ENCODE measurements at regions not wholly inside any gene's neighbourhood (a gene's known extent, or its start where the extent isn't known, plus 50 kb on each side); places are given as distances from the start of the nearest gene placed in this dataset.

DNA sequence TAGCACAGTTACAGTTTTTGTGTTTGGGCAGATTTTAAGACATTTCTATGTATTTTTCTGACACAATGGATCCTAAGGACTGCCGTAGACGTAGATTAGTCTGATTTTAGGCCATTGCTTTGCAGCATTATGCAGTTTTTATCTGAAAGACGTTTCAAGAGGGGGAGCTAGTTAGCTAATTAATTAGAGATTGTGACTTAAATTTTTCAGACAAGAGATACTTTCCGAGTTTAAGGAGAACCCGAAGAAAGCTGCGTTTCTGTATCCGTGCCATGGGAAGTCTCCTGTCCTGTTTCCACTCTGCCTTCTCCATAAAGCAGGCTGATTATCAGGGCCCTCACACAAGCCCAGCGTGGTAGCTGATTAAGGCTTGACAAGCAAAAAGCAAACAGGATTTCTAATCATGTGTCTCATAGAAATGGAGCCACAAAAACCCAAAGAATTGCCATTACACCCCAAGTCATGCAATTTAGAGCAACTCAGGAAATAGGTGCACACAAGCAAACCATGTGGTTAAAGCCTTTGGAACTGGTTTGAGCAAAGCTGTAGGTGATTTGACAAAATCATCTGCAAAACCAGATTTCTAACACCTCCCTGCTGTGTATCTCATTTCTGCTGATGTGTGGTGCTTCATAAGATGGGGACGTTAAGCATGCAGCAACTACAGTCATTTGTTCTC is 808.1 kb downstream of the RNF144A start:
- peak overlapping the region; percentile 58 for H2AFZ ChIP-seq
- no peaks in the 10 kb centered on the region for H4K20me1 ChIP-seq (ENCODE audit: insufficient read depth)
- H3K27me3 ChIP-seq (replicated peaks; ENCODE audit: insufficient read depth), result no peaks in the 10 kb centered on the region
- 44 to 48% methylated on average over 9 of the region's 9 CpGs for WGBS, 2 experiments (ENCODE audit: low coverage in 1 of 2, low lambda C conversion rate in 2 of 2, missing lambda C conversion rate in 2 of 2)
- no peaks in the 10 kb centered on the region for H3K9me2 ChIP-seq (ENCODE audit: insufficient read depth)
- H3K4me2 ChIP-seq (ENCODE audit: unreplicated experiment), result no peak overlapping the region
- no peaks in the 10 kb centered on the region for H3K79me2 ChIP-seq (ENCODE audit: insufficient read depth)
- H3K9me3 ChIP-seq (ENCODE audit: low read depth), result no peaks in the 10 kb centered on the region
- no peak for TF ChIP-seq EZH2phosphoT487 (IDR thresholded peaks at IDR 0.05; ENCODE audit: insufficient read depth, low read depth)
- in situ Hi-C loops (cut with MboI), result no loop called here
- H3F3A ChIP-seq (ENCODE audit: insufficient read depth), result no peaks in the 10 kb centered on the region
- H3K36me3 ChIP-seq (ENCODE audit: low read depth), result no peaks in the 10 kb centered on the region
- H3K9ac ChIP-seq, result no peak overlapping the region
- H3K4me1 ChIP-seq (ENCODE audit: insufficient read depth), result peaks cover 11% of the 10 kb centered on the region; the same call in 1 of the 2 replicates
- H3K4me3 ChIP-seq, result no peak overlapping the region
- peak; percentile 7 for DNase-seq
- no peak overlapping the region for H3K27ac ChIP-seq

GRCh38 chr2:7725850-7726242 is 808.6 kb downstream of the RNF144A start:
- Histone ChIP-seq H3K79me2 (ENCODE audit: insufficient read depth) (no peaks in the 10 kb centered on the region), H3K9me2 (ENCODE audit: insufficient read depth) (no peaks in the 10 kb centered on the region), H3K4me2 (ENCODE audit: unreplicated experiment) (no peak overlapping the region), H3K4me3 (no peak overlapping the region), H3F3A (ENCODE audit: insufficient read depth) (no peaks in the 10 kb centered on the region), H2AFZ (no peak overlapping the region), H3K36me3 (ENCODE audit: low read depth) (no peaks in the 10 kb centered on the region), H3K27me3 (replicated peaks; ENCODE audit: insufficient read depth) (no peaks in the 10 kb centered on the region), H3K9ac (no peak overlapping the region), H3K27ac (no peak overlapping the region), H3K4me1 (ENCODE audit: insufficient read depth) (peaks cover 11% of the 10 kb centered on the region; the same call in 1 of the 2 replicates), H4K20me1 (ENCODE audit: insufficient read depth) (no peaks in the 10 kb centered on the region), H3K9me3 (ENCODE audit: low read depth) (no peaks in the 10 kb centered on the region)
- DNase-seq, result peak; percentile 15
- in situ Hi-C loops (cut with MboI), result no loop called here
- WGBS, 2 experiments (ENCODE audit: low coverage in 1 of 2, low lambda C conversion rate in 2 of 2, missing lambda C conversion rate in 2 of 2), result 100% methylated on average over 1 of the region's 1 CpG
- TF ChIP-seq EZH2 (IDR thresholded peaks at IDR 0.05; ENCODE audit: insufficient read depth, poor library complexity, severe bottlenecking), result no peak
- no peak for TF ChIP-seq EZH2phosphoT487 (IDR thresholded peaks at IDR 0.05; ENCODE audit: insufficient read depth, low read depth)

- Histone ChIP-seq H3K4me1 (ENCODE audit: insufficient read depth) (peaks cover 11% of the 10 kb centered on the region; the same call in 1 of the 2 replicates), H3K4me3 (no peak overlapping the region), H3K9me2 (ENCODE audit: insufficient read depth) (no peaks in the 10 kb centered on the region), H3K9ac (no peak overlapping the region), H3K79me2 (ENCODE audit: insufficient read depth) (no peaks in the 10 kb centered on the region), H3K27me3 (replicated peaks; ENCODE audit: insufficient read depth) (no peaks in the 10 kb centered on the region), H3F3A (ENCODE audit: insufficient read depth) (no peaks in the 10 kb centered on the region), H2AFZ (no peak overlapping the region), H3K27ac (no peak overlapping the region), H4K20me1 (ENCODE audit: insufficient read depth) (no peaks in the 10 kb centered on the region), H3K4me2 (ENCODE audit: unreplicated experiment) (no peak overlapping the region), H3K9me3 (ENCODE audit: low read depth) (no peaks in the 10 kb centered on the region), H3K36me3 (ENCODE audit: low read depth) (no peaks in the 10 kb centered on the region)
- in situ Hi-C loops (cut with MboI), result no loop called here
- WGBS, 2 experiments (ENCODE audit: low coverage in 1 of 2, low lambda C conversion rate in 2 of 2, missing lambda C conversion rate in 2 of 2), result 94 to 96% methylated on average over 3 of the region's 3 CpGs
- DNase-seq, result no peak
- TF ChIP-seq EZH2 (IDR thresholded peaks at IDR 0.05; ENCODE audit: insufficient read depth, poor library complexity, severe bottlenecking), result no peak
- TF ChIP-seq EZH2phosphoT487 (IDR thresholded peaks at IDR 0.05; ENCODE audit: insufficient read depth, low read depth), result no peak
These were observed 809.8 kb downstream of the RNF144A start for GRCh38 chr2:7726989-7727388.

DNA sequence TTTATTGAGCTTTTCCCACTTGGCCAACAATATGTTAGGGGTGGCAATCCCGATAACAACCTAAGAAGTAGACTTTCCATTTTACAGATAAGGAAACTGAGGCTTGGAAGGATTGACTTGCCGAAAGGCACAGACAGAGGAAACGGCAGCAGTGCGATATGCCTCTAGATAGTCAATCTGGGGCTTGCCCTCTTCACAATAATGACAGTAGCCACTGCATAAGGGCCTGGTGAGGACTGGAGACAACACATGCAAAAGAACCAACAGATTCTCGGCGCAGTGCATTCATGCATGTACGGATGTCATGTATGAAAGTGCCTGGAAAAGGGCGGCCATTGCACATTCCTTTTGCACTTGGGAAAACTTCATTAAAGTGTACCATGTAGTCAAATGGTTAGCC is 811.2 kb downstream of the RNF144A start:
- Histone ChIP-seq H3K4me1 (ENCODE audit: insufficient read depth) (peaks cover 11% of the 10 kb centered on the region; the same call in 1 of the 2 replicates), H3K79me2 (ENCODE audit: insufficient read depth) (no peaks in the 10 kb centered on the region), H3K9me3 (ENCODE audit: low read depth) (no peaks in the 10 kb centered on the region), H3K4me2 (ENCODE audit: unreplicated experiment) (no peak overlapping the region), H3F3A (ENCODE audit: insufficient read depth) (no peaks in the 10 kb centered on the region), H3K36me3 (ENCODE audit: low read depth) (no peaks in the 10 kb centered on the region), H3K4me3 (no peak overlapping the region), H3K9ac (no peak overlapping the region), H4K20me1 (ENCODE audit: insufficient read depth) (no peaks in the 10 kb centered on the region), H3K9me2 (ENCODE audit: insufficient read depth) (no peaks in the 10 kb centered on the region), H3K27ac (no peak overlapping the region), H3K27me3 (replicated peaks; ENCODE audit: insufficient read depth) (no peaks in the 10 kb centered on the region), H2AFZ (no peak overlapping the region)
- in situ Hi-C loops (cut with MboI), result no loop called here
- no peak for DNase-seq
- TF ChIP-seq EZH2phosphoT487 (IDR thresholded peaks at IDR 0.05; ENCODE audit: insufficient read depth, low read depth) (no peak), EZH2 (IDR thresholded peaks at IDR 0.05; ENCODE audit: insufficient read depth, poor library complexity, severe bottlenecking) (no peak)
- 89 to 91% methylated on average over 8 of the region's 8 CpGs for WGBS, 2 experiments (ENCODE audit: low coverage in 1 of 2, low lambda C conversion rate in 2 of 2, missing lambda C conversion rate in 2 of 2)

All from GM23248 (cell line).